ENCODE measurements at regions not wholly inside any gene's neighbourhood (a gene's known extent, or its start where the extent isn't known, plus 50 kb on each side); places are given as distances from the start of the nearest gene placed in this dataset.

- no peak for TF ChIP-seq CTCF (IDR thresholded peaks at IDR 0.05)
- TF ChIP-seq POLR2A (IDR thresholded peaks at IDR 0.05): no peak
Measured at GRCh38 chr9:90070931-90071660, 466.3 kb downstream of the GADD45G start.

Data from testis (tissue), 2 donors.